ENCODE measurements at regions not wholly inside any gene's neighbourhood (a gene's known extent, or its start where the extent isn't known, plus 50 kb on each side); places are given as distances from the start of the nearest gene placed in this dataset.

DNA sequence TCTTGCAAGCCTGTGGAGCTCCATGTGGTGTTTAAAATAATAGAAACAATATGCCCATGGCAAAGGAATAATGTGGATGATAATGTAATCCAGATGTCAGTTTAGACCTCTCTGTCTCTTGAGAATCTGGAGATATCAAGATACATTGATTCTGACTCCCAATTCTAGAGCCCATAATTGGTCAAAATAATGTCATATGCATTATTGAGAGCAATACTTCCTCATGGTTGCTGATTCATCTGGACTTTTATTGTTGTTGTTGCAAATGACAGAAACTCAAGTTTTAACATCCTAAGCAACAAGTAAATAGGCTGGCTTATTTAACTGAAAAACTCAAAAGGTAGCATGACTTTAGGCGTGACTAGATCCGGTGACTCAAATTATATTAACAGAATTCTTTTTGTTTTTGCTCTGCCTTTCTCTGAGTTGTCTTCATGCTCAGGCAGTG, 152.1 kb downstream of the PCSK1 start:
- TF ChIP-seq, protein P1, sequence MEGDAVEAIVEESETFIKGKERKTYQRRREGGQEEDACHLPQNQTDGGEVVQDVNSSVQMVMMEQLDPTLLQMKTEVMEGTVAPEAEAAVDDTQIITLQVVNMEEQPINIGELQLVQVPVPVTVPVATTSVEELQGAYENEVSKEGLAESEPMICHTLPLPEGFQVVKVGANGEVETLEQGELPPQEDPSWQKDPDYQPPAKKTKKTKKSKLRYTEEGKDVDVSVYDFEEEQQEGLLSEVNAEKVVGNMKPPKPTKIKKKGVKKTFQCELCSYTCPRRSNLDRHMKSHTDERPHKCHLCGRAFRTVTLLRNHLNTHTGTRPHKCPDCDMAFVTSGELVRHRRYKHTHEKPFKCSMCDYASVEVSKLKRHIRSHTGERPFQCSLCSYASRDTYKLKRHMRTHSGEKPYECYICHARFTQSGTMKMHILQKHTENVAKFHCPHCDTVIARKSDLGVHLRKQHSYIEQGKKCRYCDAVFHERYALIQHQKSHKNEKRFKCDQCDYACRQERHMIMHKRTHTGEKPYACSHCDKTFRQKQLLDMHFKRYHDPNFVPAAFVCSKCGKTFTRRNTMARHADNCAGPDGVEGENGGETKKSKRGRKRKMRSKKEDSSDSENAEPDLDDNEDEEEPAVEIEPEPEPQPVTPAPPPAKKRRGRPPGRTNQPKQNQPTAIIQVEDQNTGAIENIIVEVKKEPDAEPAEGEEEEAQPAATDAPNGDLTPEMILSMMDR (IDR thresholded peaks at IDR 0.05): no peak
- no peak for TF ChIP-seq ZFX (IDR thresholded peaks at IDR 0.05; ENCODE audit: borderline replicate concordance)
